CD14-positive monocyte (primary cell): ENCODE measurements at regions not wholly inside any gene's neighbourhood (a gene's known extent, or its start where the extent isn't known, plus 50 kb on each side); places are given as distances from the start of the nearest gene placed in this dataset.

Experiments
- DNase-seq, 3 donors: peaks; one replicate each; pipeline ENCODE4 v3.0.0-alpha.2; 2011 to 2022
- H2AFZ ChIP-seq: 2 replicates; pipeline ENCODE4 v1.6.0; 2012; ENCODE audit warnings: mild to moderate bottlenecking, low read depth, low read length, inconsistent platforms; ENCODE audit not compliant: insufficient read depth, poor library complexity, severe bottlenecking
- H3K27ac ChIP-seq, 2 donors: 1 replicate in 1 of 2; 2 replicates in 1 of 2; pipeline ENCODE4 v1.5.1; 2012 to 2013; ENCODE audit warnings: low read length in 2 of 2, control low read depth in 1 of 2, inconsistent platforms in 1 of 2, low read depth in 1 of 2, mild to moderate bottlenecking in 1 of 2
- H3K27me3 ChIP-seq, 2 donors: one replicate each; pipeline versions ENCODE4 v1.6.0 to v1.6.1; 2011 to 2013; ENCODE audit warnings: low read length in 2 of 2; ENCODE audit not compliant: control insufficient read depth in 2 of 2, insufficient read depth in 2 of 2
- H3K36me3 ChIP-seq, 2 donors: replicated peaks in 1 of 2; 1 replicate in 1 of 2; 2 replicates in 1 of 2; pipeline versions ENCODE4 v1.5.1 to v1.6.1; 2012 to 2013; ENCODE audit warnings: low read length in 2 of 2, control low read depth in 1 of 2, inconsistent platforms in 1 of 2, mild to moderate bottlenecking in 1 of 2; ENCODE audit not compliant: insufficient read depth in 2 of 2, control insufficient read depth in 1 of 2
- H3K4me1 ChIP-seq, 2 donors: 1 replicate in 1 of 2; 2 replicates in 1 of 2; pipeline versions ENCODE4 v1.5.1 to v1.6.1; 2012 to 2013; ENCODE audit warnings: low read length in 2 of 2, control low read depth in 1 of 2, inconsistent platforms in 1 of 2, mild to moderate bottlenecking in 1 of 2, moderate library complexity in 1 of 2; ENCODE audit not compliant: insufficient read depth in 2 of 2, control insufficient read depth in 1 of 2
- H3K4me2 ChIP-seq: replicated peaks from 2 replicates; pipeline ENCODE3; 2012; ENCODE audit warnings: low read length, moderate library complexity, mild to moderate bottlenecking; ENCODE audit not compliant: poor library complexity, severe bottlenecking; ENCODE audit errors: extremely low read depth
- H3K4me3 ChIP-seq, 3 experiments: fragments of 200-600 bp in 1 of 3; sonication (generic) in 1 of 3; replicated peaks in 1 of 3; 1 replicate in 2 of 3; 2 replicates in 1 of 3; pipeline ENCODE4 v1.5.1; 2011 to 2013; ENCODE audit warnings: low read length in 3 of 3, mild to moderate bottlenecking in 3 of 3, control low read depth in 2 of 3, low read depth in 2 of 3, inconsistent platforms in 1 of 3, moderate library complexity in 1 of 3
- H3K79me2 ChIP-seq: 2 replicates; pipeline ENCODE4 v1.6.0; 2012; ENCODE audit warnings: mild to moderate bottlenecking, control low read depth, inconsistent platforms, low read length, moderate library complexity; ENCODE audit not compliant: insufficient read depth
- H3K9ac ChIP-seq: 2 replicates; pipeline ENCODE4 v1.6.0; 2017; ENCODE audit warnings: low read length, mild to moderate bottlenecking; ENCODE audit not compliant: insufficient read depth, poor library complexity, severe bottlenecking
- H3K9me3 ChIP-seq, 2 donors: replicated peaks in 1 of 2; 1 replicate in 1 of 2; 2 replicates in 1 of 2; pipeline versions ENCODE4 v1.5.1 to v1.6.1; 2012 to 2013; ENCODE audit warnings: low read length in 2 of 2, control low read depth in 1 of 2; ENCODE audit not compliant: control insufficient read depth in 1 of 2, insufficient read depth in 1 of 2
- H4K20me1 ChIP-seq: 2 replicates; pipeline ENCODE4 v1.6.0; 2012; ENCODE audit warnings: mild to moderate bottlenecking, low read length, control low read depth, moderate library complexity; ENCODE audit not compliant: insufficient read depth
- H3K27ac Mint-ChIP-seq, 7 donors: one replicate each; pipeline ENCODE4 v1.8.0; 2020; ENCODE audit warnings: mild to moderate bottlenecking in 7 of 7, mixed read lengths in 7 of 7, moderate library complexity in 6 of 7, inconsistent platforms in 2 of 7
- H3K27me3 Mint-ChIP-seq, 3 donors: one replicate each; pipeline ENCODE4 v1.8.0; 2021 to 2022; ENCODE audit warnings: low read depth in 3 of 3, mild to moderate bottlenecking in 3 of 3, mixed read lengths in 3 of 3, moderate library complexity in 3 of 3, inconsistent platforms in 1 of 3
- H3K36me3 Mint-ChIP-seq, 2 donors: one replicate each; pipeline ENCODE4 v1.8.0; 2020; ENCODE audit warnings: mixed read lengths in 2 of 2, inconsistent platforms in 1 of 2, mild to moderate bottlenecking in 1 of 2
- H3K4me1 Mint-ChIP-seq: one replicate; pipeline ENCODE4 v1.8.0; 2020; ENCODE audit warnings: mild to moderate bottlenecking, mixed read lengths
- H3K4me3 Mint-ChIP-seq, 2 donors: one replicate each; pipeline ENCODE4 v1.8.0; 2020; ENCODE audit warnings: mild to moderate bottlenecking in 2 of 2, mixed read lengths in 2 of 2, moderate library complexity in 1 of 2
- H3K9me3 Mint-ChIP-seq, 7 donors: one replicate each; pipeline ENCODE4 v1.8.0; 2020 to 2022; ENCODE audit warnings: mixed read lengths in 7 of 7, mild to moderate bottlenecking in 6 of 7, moderate library complexity in 6 of 7, inconsistent platforms in 2 of 7
- CTCF ChIP-seq: fragments of 200-600 bp; IDR thresholded peaks from one replicate; pipeline ENCODE4 v1.8.0; 2022; ENCODE audit warnings: antibody characterized with exemption, mild to moderate bottlenecking
- WGBS: methylation state at CpG from one replicate; pipeline ENCODE4 v1.1.5; 2013; ENCODE audit warnings: missing lambda C conversion rate; ENCODE audit not compliant: insufficient coverage; 5-methylcytosine and 5-hydroxymethylcytosine counted together
- intact Hi-C, 2 donors: fragments of 100-400 bp; cut with micrococcal nuclease; formaldehyde crosslinking; loops; one replicate each; pipeline versions ENCODE4 v1.15.0 to v1.15.1; 2023

- no peaks in the 10 kb centered on the region for H3K4me1 ChIP-seq
- peaks cover 6 to 17% of the 10 kb centered on the region in 2 donors for H3K27me3 ChIP-seq
- Mint-ChIP-seq H3K36me3 (no peaks in the 10 kb centered on the region), H3K27ac (no peak overlapping the region), H3K9me3 (peaks cover 0 to 7% (median 0%) of the 10 kb centered on the region in 7 donors), H3K4me3 (no peak overlapping the region), H3K27me3 (peaks cover 2 to 21% (median 18%) of the 10 kb centered on the region in 3 donors), H3K4me1 (no peaks in the 10 kb centered on the region)
- H2AFZ ChIP-seq = no peak overlapping the region
- H3K4me2 ChIP-seq = no peak overlapping the region
- no peaks in the 10 kb centered on the region for H4K20me1 ChIP-seq
- WGBS = 81% methylated on average over 4 of the region's 5 CpGs
- no peaks in the 10 kb centered on the region for H3K36me3 ChIP-seq
- no peaks in the 10 kb centered on the region for H3K79me2 ChIP-seq
- H3K4me3 ChIP-seq = no peak overlapping the region
- intact Hi-C loops = no loop called here
- no peaks in the 10 kb centered on the region for H3K9me3 ChIP-seq
- no peak for TF ChIP-seq CTCF
- H3K27ac ChIP-seq = no peak overlapping the region
- no peak overlapping the region for H3K9ac ChIP-seq
- no peak for DNase-seq
Measured at GRCh38 chr16:54589326-54589725, 302.7 kb upstream of the IRX3 start.

GRCh38 chr16:54588026-54588425, 301.4 kb upstream of the IRX3 start:
- intact Hi-C loops = no loop called here
- Histone ChIP-seq H3K79me2 (no peaks in the 10 kb centered on the region), H3K27me3 (peaks cover 3 to 9% of the 10 kb centered on the region in 2 donors), H2AFZ (no peak overlapping the region), H3K4me2 (no peak overlapping the region), H3K9ac (no peak overlapping the region), H4K20me1 (no peaks in the 10 kb centered on the region), H3K4me3 (no peak overlapping the region), H3K36me3 (no peaks in the 10 kb centered on the region), H3K9me3 (no peaks in the 10 kb centered on the region), H3K4me1 (no peaks in the 10 kb centered on the region), H3K27ac (no peak overlapping the region)
- H3K4me3 Mint-ChIP-seq = no peak overlapping the region
- H3K9me3 Mint-ChIP-seq = peaks cover 0 to 8% (median 3%) of the 10 kb centered on the region in 7 donors
- WGBS = 53% methylated on average over 5 of the region's 5 CpGs
- no peaks in the 10 kb centered on the region for H3K36me3 Mint-ChIP-seq
- no peak for DNase-seq
- peaks cover 3 to 21% (median 20%) of the 10 kb centered on the region in 3 donors for H3K27me3 Mint-ChIP-seq
- H3K27ac Mint-ChIP-seq = no peak overlapping the region
- no peak for TF ChIP-seq CTCF
- no peaks in the 10 kb centered on the region for H3K4me1 Mint-ChIP-seq
